Fibroblast of upper back skin (primary cell): ENCODE measurements at regions not wholly inside any gene's neighbourhood (a gene's known extent, or its start where the extent isn't known, plus 50 kb on each side); places are given as distances from the start of the nearest gene placed in this dataset.
A peak's percentile ranks its signal among the peaks of the same experiment; 100 is the strongest.
"Not testable (repeated sequence)": the region's sequence is repeated elsewhere in the genome, so short reads cannot be mapped to it uniquely, and the experiment has no call there.

Experiments
- DNase-seq: peaks from one replicate; pipeline ENCODE4 v3.0.0-alpha.2; 2013

DNA sequence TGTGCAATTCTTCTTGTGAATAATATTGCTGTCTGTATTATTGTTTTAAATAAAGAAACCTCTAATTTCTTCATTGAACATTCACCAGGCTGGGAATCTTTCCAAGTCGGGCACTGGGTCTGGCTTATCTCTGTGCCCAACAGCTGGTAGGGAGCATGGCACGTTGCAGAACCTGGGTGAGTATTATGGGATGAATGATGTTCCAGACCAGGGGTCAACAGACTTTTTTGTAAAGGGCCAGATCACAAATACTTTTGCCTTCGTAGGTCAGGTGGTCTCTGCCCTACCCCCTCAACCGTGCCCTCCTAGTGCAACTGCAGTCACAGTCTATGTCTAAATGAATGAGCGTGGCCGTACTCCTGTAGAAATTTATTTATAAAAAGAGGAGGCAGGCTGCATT is 81.6 kb upstream of the FOXQ1 start:
- DNase-seq, result no peak

DNA sequence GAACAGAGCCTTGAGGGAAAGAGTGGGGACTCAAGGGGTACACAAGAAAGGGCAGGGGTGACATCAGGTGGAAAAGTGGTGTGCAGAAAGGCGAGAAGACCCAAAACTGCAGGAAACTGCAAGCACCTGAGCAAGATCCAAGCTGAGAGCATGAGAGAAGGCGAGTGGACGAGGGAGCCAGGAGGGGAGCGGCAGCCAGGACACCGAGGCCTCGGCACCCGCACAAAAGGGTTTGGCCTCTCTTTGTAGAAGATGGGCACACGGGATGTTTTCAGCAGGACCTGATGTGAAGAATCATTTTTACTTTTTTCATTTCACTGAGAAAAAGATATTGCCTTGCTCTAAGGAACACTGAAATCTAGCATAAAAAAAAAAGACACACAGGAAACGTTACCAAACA is 82.1 kb upstream of the FOXQ1 start:
- DNase-seq, result no peak

DNA sequence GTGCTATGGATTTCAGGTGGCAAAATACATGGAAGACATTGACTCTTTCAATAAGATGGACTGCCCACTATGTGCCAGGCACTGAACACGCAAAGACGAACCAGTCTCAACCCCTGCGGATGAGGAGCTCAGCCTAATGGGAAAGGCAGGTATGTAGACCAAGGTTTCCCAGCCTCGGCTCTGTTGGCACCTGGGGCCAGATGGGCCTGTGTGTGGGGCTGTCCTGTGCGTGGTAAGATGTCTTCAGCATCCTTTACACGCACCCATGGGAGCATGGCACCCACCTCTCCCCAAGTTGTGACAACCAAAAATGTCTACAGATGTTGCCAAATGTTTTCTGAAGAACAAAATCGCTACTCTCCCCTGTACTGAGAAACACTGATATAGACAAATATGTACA is 82.6 kb upstream of the FOXQ1 start:
- no peak for DNase-seq

DNA sequence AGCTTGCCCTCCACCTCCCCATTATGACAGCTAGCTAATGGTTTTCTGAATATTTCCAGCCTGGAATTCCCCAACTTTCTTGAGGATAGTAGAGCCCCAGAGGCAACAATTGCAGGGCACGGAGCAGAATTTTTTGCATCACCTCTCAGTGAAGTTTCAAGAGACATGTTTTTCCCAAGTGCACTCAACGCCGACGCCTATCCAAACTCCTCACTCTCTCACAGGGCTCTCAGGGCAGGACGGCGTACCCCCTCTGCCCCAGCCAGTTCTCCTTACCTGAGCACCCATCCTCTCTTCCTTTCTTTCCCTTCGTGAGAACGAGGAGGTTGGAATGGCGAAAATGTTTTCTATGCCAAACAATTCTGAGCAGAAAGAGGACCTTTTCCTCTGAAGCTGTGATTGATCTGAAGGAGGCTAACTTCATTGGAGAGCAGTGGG is 83.1 kb upstream of the FOXQ1 start:
- no peak for DNase-seq

DNA sequence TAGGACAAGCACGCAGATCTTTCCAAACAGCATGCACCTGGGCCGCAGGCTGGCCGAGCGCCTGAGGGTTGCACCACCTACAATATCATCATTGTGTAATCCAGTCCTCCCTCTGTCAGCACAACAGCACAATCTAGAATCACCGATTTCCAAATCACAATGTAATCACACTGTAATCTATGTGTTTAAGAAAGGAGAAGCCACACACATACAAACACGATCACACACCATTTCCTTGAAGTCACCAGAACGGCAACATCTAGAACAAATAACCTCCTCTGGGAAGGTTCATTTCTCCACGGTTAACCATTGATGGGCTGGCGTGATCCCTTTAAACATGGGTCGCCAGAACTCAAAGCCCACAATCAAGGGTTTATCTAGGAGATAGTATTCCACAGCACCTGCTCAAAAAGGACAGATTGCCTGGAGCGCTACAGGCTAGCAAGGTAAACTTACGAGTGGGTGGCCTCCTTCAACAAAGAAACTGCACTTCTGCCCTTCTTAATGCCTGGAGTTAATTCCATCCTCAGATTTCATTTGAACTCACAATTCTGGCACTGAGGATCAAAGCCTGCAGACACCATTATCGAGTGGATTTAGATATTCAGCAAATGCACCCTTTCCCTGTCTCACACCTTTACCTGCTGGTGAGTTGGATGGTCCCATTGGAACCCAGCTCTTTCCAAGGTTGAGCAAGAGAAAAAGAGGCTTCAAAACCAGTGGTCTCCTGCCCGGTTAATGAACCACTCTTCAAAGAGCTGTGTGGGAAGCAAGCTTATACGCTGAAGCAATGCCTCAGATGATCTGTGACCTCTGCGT is 83.8 kb upstream of the FOXQ1 start:
- DNase-seq, result no peak

DNA sequence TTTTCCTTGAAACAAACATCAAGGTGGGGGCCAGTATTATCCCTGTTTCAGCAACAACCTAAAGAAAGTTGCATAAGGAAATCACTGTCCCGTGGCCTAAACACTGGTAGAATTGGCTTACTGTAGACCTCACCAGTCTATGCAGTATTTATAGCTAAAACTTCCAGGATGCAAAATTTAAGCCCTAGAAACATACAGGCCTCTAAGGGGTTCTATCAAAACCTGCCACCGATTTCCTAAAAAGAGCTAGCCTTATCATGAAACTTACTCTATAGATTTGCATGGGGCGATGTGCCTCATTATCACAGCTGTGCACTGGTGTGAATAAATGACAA is 84.3 kb upstream of the FOXQ1 start:
- no peak for DNase-seq

DNA sequence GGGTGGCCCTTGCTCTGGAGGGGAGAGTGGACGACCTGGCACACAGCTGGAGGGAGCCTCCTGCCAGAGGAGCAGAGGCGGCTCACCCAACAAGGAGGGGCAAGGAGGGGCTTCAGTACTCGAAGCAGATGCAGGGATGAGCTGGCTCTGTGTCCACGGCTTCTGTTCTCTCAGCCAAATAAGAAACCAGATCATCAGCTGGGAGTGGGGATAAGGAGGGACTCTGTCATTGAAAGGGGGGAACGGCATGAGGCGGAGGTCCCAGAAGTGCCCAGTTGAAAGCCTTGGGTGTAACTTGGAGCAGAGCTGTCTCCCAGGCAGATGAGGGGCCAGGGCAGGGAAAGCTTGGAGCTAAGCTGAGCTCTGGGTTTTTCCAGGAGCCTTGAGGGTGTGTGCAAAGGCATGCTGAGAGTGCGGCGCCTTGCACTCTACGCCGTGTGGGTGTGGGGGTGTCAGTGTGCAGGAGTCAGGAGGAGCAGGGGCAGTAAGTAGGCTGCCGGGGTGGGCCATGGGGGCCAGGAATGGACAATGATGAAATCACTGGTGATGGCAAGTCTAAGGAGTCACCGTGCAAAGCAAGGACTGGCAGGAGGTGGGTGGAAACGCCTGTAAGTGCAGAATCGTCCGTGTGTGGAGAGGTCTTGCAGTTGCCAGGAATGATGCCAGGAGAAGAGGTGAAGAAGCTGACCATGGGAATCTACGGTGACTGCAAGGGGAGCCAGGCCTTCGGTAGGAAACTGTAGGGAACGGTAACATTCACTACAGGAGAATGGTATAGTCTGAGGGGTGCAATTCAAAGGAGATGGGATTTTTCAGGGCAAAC is 85.4 kb upstream of the FOXQ1 start:
- no peak for DNase-seq

DNA sequence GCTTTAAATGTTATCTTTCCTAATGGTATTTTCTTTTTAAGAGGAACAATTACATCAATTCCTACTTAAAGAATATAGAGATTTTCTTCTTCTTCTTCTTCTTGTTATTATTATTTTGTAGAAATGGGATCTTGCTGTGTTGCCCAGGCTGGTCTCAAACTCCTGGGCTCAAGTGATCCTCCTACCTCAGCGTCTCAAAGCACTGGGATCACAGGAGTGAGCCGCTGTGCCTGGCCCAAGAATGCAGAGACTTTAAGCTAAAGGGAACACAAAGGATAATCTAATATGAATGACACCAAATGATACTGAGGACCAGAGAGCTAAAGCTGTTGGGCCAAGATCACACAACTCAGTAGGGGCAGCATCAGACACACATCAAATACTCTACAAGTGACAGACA is 87.4 kb upstream of the FOXQ1 start:
- DNase-seq, result no peak

DNA sequence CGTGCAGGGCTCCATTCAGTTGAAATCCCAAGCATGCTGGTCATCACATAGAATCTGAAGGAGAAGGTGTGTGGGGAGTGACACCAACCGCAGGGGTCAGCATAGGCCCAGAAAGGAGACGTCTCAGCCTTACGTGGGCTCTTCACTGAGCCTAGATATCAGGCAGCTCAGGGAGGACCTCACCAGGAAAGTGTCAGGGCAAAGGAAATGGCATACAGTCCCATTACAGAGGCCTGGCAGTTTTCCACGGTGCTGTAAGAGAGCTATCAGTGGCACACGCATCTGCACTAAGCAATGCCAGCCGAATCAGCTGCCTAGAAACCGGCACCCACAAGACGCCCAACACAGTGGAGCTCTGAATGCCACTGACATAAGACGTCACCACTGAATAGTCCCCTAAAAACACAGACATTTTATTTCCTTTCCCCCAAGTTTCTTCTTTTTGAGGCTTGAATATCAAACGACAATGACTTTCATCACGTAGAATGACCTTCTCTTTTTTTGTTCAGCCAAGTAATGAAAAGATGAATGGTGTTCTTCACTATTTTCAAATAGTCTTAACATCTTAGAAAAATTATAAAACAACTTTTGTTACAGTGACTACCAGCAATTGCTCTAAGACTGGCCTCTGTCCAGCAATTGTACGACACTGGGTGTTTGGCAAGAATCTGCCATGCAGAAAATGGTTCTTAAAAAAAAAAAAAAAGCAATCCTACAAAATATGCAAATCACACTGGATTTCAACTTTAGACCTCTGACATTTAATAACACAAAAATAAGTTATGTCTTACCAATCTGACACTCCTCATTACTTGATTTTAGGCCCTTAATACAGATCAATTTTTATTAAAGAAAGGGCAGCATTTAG is 88.9 kb upstream of the FOXQ1 start:
- no peak for DNase-seq

DNA sequence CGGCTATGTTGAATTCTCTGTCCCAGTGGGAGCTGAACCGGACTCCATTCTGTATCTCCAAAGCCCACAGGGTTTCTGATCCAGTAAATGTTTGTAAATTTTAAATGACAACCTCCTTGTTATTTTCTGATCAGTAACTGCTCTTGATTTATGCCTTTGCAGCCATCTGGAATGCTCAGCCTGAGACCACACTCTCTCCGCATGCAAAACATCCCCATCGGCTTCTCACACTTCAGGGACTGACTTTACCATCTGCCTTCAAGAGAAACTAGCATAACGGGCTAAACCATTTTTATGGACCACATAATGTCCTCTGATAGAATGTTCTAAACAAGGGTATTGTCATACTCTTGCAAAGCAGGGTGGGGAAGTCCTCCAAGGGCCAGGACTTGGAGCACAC is 94.5 kb upstream of the FOXQ1 start:
- no peak for DNase-seq

DNA sequence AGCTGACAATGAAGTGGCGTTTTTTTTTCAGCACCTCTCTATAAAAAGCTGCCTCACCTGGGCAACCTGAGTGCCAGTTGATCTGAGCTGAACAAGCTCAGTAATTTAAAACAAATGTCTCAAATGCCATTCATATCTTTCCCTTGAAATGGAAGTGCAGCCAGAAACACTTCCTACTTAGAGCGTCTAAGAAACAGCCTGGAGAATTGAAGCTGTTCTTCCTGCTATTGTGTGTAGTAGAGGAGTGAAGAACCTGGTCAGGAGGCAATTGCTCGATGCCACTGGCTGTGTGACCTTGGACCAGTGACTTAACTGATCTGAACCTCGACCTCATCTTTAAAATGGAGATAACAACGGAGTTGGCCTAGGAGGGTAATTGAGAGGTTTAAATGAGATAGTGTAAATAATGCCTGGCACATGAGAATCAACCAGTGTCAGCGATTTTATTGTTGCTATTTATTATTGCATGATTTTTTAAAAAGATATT is 95.4 kb upstream of the FOXQ1 start:
- no peak for DNase-seq

DNA sequence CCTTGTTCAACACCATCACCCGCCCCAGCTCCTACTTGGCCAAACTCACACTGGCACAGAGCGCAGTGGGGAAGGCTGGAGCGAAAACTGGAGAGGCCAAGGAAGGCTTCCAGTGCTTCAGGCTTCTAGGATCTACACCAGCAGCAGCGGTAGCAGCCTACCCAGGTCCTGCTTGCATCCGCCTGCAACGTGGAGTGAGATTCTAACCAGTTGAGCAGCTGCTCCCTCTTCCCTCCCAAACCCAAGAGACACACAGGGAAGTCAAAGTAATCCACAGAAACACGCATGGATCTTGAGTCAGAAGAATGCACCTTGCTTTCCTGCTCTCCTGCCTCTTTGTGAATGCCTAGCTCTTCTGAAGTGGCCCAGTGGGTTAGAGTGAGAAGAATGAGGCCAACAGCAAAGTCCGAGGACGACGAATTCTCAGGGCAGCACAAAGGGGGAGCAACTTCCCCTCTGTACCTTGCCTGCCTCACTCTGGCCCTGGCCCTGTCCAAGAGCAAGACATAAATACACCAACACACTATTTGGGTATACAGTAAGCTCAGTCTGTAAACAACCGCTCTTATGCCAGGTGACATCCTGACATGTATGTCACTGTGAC is 95.9 kb upstream of the FOXQ1 start:
- no peak for DNase-seq

DNA sequence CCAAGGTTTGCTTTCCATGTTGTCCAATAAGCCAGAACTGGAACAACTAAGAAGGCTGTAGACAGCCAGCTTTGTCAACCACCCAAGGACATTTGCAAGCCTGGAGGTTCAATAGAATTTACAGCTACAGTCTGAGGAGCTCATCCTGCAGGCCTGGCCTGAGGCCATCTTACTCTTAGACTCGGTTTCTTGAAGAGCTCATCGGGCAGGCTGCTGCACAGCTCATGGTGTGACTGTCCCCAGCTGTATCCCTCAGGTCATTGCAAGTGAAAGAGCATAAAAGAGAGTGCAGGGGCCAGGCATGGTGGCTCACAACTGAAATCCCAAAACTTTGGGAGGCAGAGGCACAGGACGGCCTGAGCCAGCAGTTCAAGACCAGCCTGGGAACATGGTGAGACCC is 96.9 kb upstream of the FOXQ1 start:
- DNase-seq, result no peak

DNA sequence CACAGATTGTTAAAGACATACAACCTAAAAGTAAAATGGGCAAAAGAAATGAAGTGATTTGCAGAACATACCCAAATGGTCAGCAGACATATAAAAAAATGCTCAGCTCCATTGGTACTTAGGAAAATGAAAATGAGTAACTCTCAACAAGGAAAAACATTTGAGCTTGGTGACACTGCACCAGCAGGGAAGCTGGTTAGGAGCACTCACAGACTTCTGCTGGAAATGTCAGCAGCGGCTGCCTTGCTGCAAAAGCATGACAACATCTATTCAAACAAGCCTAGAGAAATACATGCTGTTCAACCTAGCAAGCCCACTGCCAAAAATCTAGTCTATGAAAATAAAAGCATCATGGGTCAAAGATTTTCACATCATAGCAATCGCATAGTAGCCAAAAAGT is 99.0 kb upstream of the FOXQ1 start:
- no peak for DNase-seq

DNA sequence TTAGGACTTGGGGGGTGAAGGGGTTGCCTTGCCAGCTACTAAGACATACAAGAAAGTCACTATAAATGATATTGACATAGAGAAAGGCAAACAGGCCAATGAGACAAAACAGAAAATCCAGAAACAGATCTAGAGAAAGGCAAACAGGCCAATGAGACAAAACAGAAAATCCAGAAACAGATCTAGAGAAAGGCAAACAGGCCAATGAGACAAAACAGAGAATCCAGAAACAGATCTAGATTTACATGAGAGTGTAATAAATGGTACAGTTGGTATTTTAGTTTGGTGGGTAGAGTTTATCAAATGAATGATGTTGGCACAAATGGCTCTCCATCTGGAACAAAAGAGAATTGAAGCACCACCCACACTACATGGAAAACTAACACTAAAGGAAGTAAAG is 99.8 kb upstream of the FOXQ1 start:
- not testable (repeated sequence) for DNase-seq

DNA sequence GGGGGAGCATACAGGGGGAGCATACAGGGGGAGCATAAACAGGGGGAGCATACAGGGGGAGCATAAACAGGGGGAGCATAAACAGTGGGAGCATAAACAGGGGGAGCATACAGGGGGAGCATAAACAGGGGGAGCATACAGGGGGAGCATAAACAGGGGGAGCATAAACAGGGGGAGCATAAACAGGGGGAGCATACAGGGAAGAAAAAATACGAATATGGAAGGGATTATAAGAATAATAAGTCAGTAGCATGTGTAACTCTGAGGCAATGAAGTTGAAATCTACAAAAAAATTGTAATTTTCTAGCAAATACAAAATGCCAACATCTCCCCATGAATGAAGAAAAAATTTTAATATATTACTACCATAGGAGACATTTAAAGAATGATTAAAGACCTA is 101.3 kb upstream of the FOXQ1 start:
- DNase-seq, result not testable (repeated sequence)

DNA sequence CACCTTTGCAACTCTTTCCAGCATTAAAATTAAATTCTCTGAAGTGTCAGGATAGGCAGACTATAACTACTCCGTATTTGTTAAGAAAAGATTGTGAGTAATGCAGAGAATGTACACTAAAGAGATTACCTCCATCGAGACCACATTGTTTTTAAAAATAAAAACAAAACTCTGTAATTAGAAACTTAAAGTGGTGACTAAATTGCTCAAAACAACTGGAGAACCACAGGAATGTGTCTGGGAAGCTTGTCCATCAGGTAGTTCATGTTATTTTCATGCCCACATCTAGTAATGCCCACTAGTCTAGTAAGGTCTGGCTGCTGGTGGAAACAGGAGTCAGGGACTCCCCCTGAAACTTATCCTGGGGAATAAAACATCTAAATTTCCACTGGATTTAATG is 103.0 kb upstream of the FOXQ1 start:
- no peak for DNase-seq

DNA sequence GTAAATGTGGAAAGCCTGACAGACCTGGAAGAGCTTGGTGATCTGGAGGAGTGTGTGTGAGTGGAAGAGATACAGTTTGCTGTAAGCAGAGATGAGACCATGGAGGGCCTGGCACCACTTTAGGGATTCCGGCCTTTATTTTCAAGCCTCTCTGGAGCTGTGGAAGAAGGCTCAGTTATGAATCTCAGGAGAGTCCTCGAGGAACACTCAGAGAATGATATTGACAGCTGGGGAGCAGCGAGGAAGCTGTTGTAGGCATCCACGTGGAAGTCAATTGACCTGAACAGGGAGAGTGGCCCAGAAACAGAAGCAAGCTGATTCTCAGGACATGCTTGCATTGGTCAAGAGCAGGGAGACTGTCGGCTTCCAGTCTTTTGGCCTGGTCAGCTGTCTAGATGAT is 108.4 kb upstream of the FOXQ1 start:
- no peak for DNase-seq

DNA sequence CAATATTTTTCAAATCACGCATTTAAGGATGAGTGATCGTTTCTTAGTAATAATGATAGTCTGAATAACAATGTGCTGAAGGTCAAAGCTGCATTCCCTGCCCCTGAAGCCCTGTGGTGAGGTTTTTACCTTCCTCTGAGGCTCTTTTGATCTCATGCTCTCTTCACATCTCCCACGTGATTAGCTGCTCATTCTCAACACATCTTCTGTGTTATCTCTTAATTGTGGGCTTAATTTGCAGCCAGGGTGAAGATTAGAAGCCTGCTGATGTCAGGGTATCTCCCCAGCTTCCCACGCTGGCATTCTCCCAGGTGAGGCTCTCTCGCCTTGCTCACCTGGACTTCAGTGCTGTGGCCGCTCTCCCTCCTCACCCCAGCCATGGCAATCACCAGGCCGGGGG is 109.7 kb upstream of the FOXQ1 start:
- no peak for DNase-seq

DNA sequence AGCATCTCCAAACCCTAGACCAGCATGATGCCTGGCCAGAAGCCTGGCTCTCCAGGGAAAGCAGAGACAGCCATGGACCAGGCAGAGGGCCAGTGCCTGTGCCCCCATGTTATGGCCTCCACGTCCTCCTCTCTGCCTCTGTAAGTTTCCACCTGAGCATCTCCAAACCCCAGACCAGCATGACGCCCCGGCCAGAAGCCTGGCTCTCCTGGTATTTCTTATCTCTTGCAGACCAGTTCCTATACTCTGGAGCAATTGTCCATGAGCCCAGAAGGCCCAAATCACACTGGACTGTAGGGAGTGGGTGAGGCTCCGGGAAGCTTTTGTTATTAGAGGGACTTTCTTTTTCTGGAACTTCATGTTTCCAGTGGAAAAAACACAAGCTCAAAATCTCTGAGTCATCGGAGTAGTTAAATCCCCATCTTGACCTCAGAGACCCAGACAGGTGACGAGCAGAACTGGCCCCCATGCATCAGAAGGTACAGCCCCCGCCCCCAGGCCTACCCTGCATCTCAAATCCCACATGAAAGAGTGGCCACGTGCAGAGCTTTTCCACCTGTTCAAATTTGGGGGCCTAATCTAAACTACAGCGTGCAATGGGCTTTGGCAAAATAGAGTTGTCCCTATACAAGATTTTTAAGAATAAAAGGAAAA is 110.2 kb upstream of the FOXQ1 start:
- no peak for DNase-seq

DNA sequence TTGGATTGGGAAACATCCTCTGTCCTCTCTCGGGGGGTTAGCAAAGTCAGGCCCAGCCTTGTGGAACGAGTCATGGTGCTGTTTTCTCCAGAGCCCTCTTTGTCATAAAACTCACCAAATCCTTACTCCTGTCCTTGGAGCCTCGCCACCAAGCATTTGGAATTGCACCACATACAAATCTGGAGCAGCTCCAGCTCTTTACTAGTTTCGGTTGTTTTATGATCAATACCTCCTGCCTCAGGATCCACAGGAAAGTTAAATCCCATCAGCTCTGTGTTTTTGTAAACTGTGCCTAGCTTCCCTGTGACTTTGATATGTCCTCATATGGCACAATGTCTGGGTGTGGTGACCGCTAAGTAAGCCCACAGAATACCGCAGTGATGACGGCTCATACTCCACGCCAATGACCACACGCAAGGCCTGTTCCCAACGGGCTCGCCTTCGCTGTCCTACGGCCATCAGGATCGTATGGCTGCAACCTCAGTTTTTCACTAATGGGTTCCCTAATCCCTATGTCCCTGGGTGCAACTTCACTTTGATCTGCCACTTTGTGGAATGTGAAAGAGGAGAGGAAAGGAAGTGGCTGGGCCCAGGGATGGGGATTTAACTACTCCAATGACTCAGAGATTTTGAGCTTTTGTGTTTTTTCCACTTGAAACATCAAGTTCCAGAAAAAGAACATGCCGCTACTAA is 111.3 kb upstream of the FOXQ1 start:
- peak; percentile 66 for DNase-seq

DNA sequence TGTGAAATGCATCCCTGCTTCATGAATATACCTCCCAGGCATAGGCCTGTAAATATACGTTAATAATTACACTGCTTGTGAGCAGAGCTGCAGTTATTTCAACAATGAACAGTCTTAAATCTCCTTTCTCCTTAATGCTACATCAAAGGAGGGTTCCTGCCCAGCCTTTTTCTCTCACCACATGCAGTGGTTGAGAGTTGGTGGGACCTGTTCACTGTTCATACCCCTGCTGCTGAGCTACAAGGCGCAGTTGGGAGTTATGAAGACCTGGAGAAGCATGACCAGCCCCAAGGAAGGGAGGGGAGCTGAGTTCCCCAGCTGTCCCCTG is 111.9 kb upstream of the FOXQ1 start:
- no peak for DNase-seq
